Ectodermal cell (in vitro differentiated cells): ENCODE measurements at regions not wholly inside any gene's neighbourhood (a gene's known extent, or its start where the extent isn't known, plus 50 kb on each side); places are given as distances from the start of the nearest gene placed in this dataset.
"Not testable (repeated sequence)": the region's sequence is repeated elsewhere in the genome, so short reads cannot be mapped to it uniquely, and the experiment has no call there.

Source experiments
- H3K27ac ChIP-seq: 2 replicates; pipeline ENCODE4 v1.7.0; 2013; ENCODE audit warnings: mild to moderate bottlenecking, low read depth, low read length; ENCODE audit not compliant: insufficient read depth, poor library complexity, severe bottlenecking
- H3K27me3 ChIP-seq: 2 replicates; pipeline ENCODE4 v1.7.0; 2013; ENCODE audit warnings: mild to moderate bottlenecking, low read length; ENCODE audit not compliant: insufficient read depth, control insufficient read depth, poor library complexity, severe bottlenecking
- H3K36me3 ChIP-seq: one replicate; pipeline ENCODE4 v1.7.0; 2013; ENCODE audit warnings: low read length; ENCODE audit not compliant: control insufficient read depth, insufficient read depth
- H3K4me1 ChIP-seq: one replicate; pipeline ENCODE4 v1.7.0; 2013; ENCODE audit warnings: low read length; ENCODE audit not compliant: control insufficient read depth, insufficient read depth
- H3K4me3 ChIP-seq: 2 replicates; pipeline ENCODE4 v1.7.0; 2013; ENCODE audit warnings: low read depth, low read length, control low read depth; ENCODE audit not compliant: insufficient read depth
- H3K9me3 ChIP-seq: 2 replicates; pipeline ENCODE4 v1.7.0; 2013; ENCODE audit warnings: mild to moderate bottlenecking, low read length, moderate library complexity; ENCODE audit not compliant: control insufficient read depth
- WGBS, 2 experiments: methylation state at CpG; one replicate each; pipeline ENCODE4 v1.1.7; 2013; ENCODE audit warnings: missing lambda C conversion rate in 2 of 2; 5-methylcytosine and 5-hydroxymethylcytosine counted together

DNA sequence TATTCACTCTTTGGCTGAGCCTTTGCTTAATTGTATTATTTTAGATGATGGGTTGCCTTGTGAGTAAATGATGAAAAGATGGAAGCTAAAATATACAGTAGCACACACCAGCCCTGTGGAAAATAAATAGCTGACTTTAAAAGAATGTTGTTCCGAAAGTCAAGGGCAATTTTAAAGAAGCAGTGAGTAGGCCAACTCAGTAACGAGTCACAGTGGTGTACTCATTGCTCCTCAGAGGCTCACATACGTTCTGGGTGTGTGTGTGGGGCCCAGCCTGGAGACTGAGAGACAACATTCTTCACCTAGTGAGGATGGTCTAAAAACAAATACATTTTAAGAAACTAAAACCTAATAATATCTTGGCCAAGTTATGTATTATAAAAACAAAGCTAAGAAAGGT, 640.3 kb downstream of the TRIML1 start:
- H3K27ac ChIP-seq, result no peak overlapping the region
- no peaks in the 10 kb centered on the region for H3K4me1 ChIP-seq
- 90 to 96% methylated on average over 3 of the region's 3 CpGs for WGBS, 2 experiments
- no peaks in the 10 kb centered on the region for H3K36me3 ChIP-seq
- no peaks in the 10 kb centered on the region for H3K27me3 ChIP-seq
- H3K9me3 ChIP-seq, result no peaks in the 10 kb centered on the region
- no peak overlapping the region for H3K4me3 ChIP-seq

DNA sequence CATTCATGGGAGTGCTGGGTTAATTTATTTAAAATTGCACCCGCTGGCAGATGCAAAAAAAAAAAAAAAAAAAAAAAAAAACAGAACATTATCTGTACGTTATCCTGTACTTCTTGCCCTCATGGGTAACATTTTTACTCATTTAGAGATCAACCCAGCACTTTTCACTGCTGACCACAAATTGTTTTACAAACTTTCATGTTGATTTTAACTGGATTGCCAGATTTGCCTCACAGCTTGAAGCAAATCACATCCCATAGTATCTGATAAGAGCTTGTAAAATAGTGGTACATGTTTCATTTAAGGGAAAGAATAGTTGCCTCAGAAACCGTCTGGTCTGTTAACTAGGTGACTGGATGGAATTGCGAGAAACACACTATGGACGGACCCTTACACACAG, 640.8 kb downstream of the TRIML1 start:
- Histone ChIP-seq H3K36me3 (no peaks in the 10 kb centered on the region), H3K27ac (no peak overlapping the region), H3K9me3 (no peaks in the 10 kb centered on the region), H3K27me3 (no peaks in the 10 kb centered on the region), H3K4me1 (no peaks in the 10 kb centered on the region), H3K4me3 (no peak overlapping the region)
- WGBS, 2 experiments, result 91 to 96% methylated on average over 5 of the region's 5 CpGs

DNA sequence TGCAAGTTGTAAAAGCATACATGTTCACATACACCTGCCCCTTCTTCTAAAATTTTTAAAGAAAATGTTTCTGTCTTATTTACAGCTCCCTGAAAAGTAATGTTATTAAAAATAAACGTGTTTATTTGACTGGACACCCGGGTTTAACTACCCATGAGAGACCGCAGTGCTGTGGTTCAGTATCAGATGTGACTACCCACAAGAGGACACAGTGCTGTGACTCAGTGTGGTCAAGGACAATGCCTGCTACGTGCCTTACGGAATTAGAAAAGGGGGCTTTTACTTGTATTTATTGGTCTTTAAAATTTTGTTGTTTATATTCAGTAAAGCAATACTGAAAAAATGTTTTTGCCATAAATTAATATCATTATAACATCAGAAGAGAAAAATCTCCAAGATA, 641.4 kb downstream of the TRIML1 start:
- Histone ChIP-seq H3K27me3 (no peaks in the 10 kb centered on the region), H3K9me3 (no peaks in the 10 kb centered on the region), H3K36me3 (no peaks in the 10 kb centered on the region), H3K4me1 (no peaks in the 10 kb centered on the region), H3K4me3 (no peak overlapping the region), H3K27ac (no peak overlapping the region)
- WGBS, 2 experiments, result 95 to 96% methylated on average over 4 to 5 of the region's 5 CpGs

- Histone ChIP-seq H3K4me1 (no peaks in the 10 kb centered on the region), H3K9me3 (no peaks in the 10 kb centered on the region), H3K27ac (no peak overlapping the region), H3K27me3 (no peaks in the 10 kb centered on the region), H3K4me3 (no peak overlapping the region), H3K36me3 (no peaks in the 10 kb centered on the region)
- 66 to 67% methylated on average over 3 of the region's 3 CpGs for WGBS, 2 experiments
These were observed 642.4 kb downstream of the TRIML1 start for GRCh38 chr4:188781655-188782054.

GRCh38 chr4:188783175-188783574, 643.9 kb downstream of the TRIML1 start:
- Histone ChIP-seq H3K4me3 (no peak overlapping the region), H3K9me3 (no peaks in the 10 kb centered on the region), H3K36me3 (no peaks in the 10 kb centered on the region), H3K4me1 (no peaks in the 10 kb centered on the region), H3K27me3 (no peaks in the 10 kb centered on the region), H3K27ac (no peak overlapping the region)
- WGBS, 2 experiments, result 94 to 98% methylated on average over 4 of the region's 4 CpGs

- no peaks in the 10 kb centered on the region for H3K4me1 ChIP-seq
- no peaks in the 10 kb centered on the region for H3K27me3 ChIP-seq
- no peak overlapping the region for H3K4me3 ChIP-seq
- no peak overlapping the region for H3K27ac ChIP-seq
- no peaks in the 10 kb centered on the region for H3K36me3 ChIP-seq
- H3K9me3 ChIP-seq, result no peaks in the 10 kb centered on the region
- WGBS, 2 experiments, result 97% methylated on average over 7 of the region's 7 CpGs
These were observed 644.4 kb downstream of the TRIML1 start for GRCh38 chr4:188783606-188784160.

- 91 to 92% methylated on average over 46 of the region's 46 CpGs for WGBS, 2 experiments
These were observed 657.4 kb downstream of the TRIML1 start for GRCh38 chr4:188796600-188796999.

GRCh38 chr4:188797011-188797410, 657.8 kb downstream of the TRIML1 start:
- H3K9me3 ChIP-seq, H3K4me3 ChIP-seq, H3K36me3 ChIP-seq, H3K27me3 ChIP-seq, H3K27ac ChIP-seq, H3K4me1 ChIP-seq: not testable (repeated sequence)
- 85 to 86% methylated on average over 32 of the region's 32 CpGs for WGBS, 2 experiments

More at GRCh38 chr4:188796600-188796999, 657.4 kb downstream of the TRIML1 start:
- H3K27me3 ChIP-seq, H3K4me1 ChIP-seq, H3K4me3 ChIP-seq, H3K27ac ChIP-seq, H3K9me3 ChIP-seq, H3K36me3 ChIP-seq: not testable (repeated sequence)

- H3K27ac ChIP-seq, result no peak overlapping the region
- no peaks in the 10 kb centered on the region for H3K4me1 ChIP-seq
- H3K4me3 ChIP-seq, result no peak overlapping the region
- H3K36me3 ChIP-seq, result no peaks in the 10 kb centered on the region
- H3K9me3 ChIP-seq, result no peaks in the 10 kb centered on the region
- H3K27me3 ChIP-seq, result no peaks in the 10 kb centered on the region
- WGBS, 2 experiments, result 84 to 89% methylated on average over 3 to 4 of the region's 4 CpGs
These were observed 665.6 kb downstream of the TRIML1 start for GRCh38 chr4:188804861-188805260.

DNA sequence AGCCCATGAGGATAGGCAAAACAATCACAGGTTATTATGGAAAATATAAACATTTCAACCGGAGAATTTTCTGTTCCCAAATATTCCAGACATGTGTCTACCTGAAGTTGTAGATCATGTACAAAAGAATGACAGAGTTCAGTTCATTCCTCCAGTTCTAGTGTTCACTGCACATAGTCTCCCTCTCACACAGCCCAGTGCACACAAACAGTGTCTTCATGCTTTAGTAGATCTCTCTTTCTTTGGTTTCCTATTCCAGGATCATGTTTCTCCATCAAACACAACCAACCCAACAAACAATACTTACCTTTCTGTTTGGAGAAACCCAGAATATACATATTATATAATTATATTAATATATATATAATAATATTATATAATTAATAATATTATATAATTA, 671.9 kb downstream of the TRIML1 start:
- Histone ChIP-seq H3K27me3 (no peaks in the 10 kb centered on the region), H3K9me3 (no peaks in the 10 kb centered on the region), H3K27ac (no peak overlapping the region), H3K36me3 (no peaks in the 10 kb centered on the region), H3K4me3 (no peak overlapping the region), H3K4me1 (no peaks in the 10 kb centered on the region)
- 96 to 100% methylated on average over 1 of the region's 1 CpG for WGBS, 2 experiments

DNA sequence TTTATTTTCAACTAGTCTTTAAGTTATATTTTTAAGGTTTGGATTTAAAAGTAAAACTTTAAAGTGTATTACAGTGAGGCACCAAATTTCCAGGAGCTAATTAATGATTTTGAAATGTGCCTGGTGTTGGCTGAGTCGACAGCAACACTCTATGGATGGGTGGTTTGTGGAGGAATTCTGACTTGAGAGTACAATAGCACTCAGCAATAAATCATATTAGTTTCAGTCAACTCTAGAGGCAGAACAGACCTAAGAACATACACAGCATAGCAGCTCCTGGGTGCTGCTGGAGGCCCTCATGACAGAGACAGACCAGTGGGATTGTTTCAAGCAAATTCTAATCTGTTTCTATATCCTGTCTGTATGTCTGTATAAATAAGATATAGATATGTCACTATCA, 673.4 kb downstream of the TRIML1 start:
- 100% methylated on average over 1 of the region's 1 CpG for WGBS, 2 experiments

More for the DNA sequence above, 673.4 kb downstream of the TRIML1 start:
- Histone ChIP-seq H3K27ac (no peak overlapping the region), H3K4me1 (no peaks in the 10 kb centered on the region), H3K4me3 (no peak overlapping the region), H3K27me3 (no peaks in the 10 kb centered on the region), H3K36me3 (no peaks in the 10 kb centered on the region), H3K9me3 (no peaks in the 10 kb centered on the region)
